Hematopoietic multipotent progenitor cell treated with erythropoietin and hydrocortisone succinate and interleukin-3 and kit ligand, for 17 days (in vitro differentiated cells): ENCODE measurements at regions not wholly inside any gene's neighbourhood (a gene's known extent, or its start where the extent isn't known, plus 50 kb on each side); places are given as distances from the start of the nearest gene placed in this dataset.

Experiments used
- DNase-seq: peaks from one replicate; pipeline ENCODE4 v3.0.0-alpha.2; 2015; ENCODE audit warnings: low spot score

DNA sequence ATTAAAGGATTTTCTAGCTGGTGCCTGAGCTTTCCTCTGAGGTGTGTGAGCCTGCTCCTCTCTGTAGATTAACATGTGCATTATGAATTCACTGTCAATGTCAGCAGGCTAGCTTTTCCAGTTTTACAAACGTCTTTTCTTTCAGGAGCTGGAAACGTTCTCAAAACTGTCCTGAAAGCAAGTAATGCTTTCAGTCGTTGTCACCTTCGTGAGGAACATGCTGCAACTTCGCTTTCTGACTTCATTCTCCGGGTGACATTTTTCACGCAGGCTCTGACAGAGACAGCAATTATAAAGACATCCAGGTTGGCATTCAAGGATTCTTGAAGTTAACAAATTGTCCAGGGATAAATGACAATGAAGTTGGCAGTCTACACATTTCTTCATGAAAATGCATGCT is 671.5 kb downstream of the DHX35 start:
- DNase-seq: no peak

DNA sequence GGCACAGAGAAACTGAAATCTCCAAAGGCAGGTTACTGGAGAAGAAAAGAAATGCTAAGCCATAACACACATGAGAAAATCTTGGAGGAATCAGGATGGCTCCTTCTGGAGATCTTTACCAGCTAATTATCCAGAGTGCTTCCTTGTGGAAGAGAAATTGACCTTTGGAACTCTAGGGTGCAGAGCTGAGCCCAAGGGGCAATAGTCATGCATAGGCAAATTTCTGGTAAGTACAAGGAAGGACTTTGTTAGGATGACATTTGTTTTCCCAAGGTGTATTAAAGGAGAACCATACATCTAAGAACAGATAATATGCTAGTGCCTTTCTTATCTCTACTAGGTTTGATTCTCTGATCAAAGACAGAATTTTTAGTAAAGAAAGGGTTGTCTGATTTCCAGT is 670.6 kb downstream of the DHX35 start:
- DNase-seq: no peak

DNA sequence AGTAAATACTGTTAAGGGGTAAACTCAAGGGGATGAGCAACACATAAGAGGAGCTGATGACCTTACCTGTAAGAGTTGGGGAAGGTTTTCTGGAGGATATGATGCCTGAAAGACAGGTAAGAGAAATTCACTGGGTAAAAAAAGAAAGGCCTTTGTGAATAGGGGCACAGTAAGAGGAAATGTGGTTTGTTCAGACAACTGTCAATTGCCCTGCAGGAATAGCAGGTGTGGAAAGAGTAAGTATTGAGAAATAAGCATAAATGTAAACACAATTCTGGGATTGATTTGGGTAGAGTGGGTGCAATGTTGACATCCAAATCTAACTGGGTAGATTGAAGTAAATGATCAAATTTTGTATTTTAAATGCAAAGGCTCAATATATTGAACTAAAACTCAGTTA is 670.0 kb downstream of the DHX35 start:
- no peak for DNase-seq

DNA sequence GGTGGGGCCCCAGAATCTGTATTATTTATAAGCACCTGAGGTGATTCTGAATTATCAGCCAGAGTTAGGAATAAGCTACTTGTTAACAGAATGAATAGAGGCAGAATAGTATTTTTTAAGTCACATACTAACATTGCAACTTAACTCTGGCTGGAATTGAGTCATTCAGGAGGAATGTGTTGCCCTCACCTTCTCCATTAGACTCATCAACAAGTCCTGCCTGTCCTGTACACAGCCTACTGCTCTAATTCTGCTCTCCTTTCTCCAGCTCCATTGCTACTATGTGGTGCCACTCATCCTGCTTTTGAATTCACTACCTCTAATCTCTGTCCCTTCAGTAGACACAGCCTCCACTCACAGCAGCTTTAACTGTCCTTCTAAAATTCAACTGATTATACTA is 669.4 kb downstream of the DHX35 start:
- DNase-seq: no peak

- DNase-seq: no peak
Observed at GRCh38 chr20:39630215-39630908, 668.2 kb downstream of the DHX35 start.

DNA sequence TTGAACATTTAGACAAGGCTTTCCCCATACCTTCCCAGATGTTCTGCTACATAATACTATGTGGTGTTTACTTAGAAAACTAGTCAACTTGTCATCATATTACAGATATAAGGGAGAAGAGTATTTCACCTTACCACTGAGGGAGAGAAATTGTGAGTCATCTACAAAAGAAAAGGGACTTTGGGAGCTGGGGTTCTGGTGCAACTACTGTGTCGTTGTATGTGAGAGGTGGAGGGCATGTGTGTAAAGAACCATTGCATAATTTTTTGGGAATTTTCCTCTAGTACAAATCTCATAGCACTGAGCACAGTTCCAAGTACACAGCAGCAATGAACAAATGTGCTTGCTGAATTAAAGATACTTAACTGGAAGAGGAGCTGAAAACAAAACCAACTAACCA is 665.6 kb downstream of the DHX35 start:
- DNase-seq: no peak

- DNase-seq: no peak
Observed at GRCh38 chr20:39624316-39624715, 662.2 kb downstream of the DHX35 start.

GRCh38 chr20:39623584-39624234 is 661.6 kb downstream of the DHX35 start:
- no peak for DNase-seq

DNA sequence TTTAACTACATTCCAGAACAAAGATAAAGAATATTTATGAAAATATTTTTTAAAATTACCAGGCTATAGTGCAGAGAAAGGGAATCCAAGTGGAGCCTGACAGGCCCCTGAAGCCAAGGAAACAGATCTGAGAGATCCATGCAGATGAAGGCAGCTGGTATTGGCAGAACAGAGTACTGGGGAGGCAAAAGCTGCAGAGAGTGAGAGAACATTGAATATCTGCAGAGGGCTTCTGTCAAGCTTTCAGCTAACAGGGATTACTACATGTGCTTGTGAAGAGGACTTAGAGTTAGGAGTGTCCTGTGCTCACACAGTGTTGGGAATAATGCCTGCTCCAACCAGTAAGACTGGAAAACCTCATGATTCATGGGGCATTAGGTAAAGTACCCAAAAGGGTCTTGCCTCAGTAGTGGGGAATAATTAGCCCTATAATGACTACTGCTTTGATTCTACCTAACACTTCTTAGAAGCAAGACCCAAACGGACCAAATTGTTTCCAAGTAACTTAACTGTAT is 657.2 kb downstream of the DHX35 start:
- DNase-seq: no peak

DNA sequence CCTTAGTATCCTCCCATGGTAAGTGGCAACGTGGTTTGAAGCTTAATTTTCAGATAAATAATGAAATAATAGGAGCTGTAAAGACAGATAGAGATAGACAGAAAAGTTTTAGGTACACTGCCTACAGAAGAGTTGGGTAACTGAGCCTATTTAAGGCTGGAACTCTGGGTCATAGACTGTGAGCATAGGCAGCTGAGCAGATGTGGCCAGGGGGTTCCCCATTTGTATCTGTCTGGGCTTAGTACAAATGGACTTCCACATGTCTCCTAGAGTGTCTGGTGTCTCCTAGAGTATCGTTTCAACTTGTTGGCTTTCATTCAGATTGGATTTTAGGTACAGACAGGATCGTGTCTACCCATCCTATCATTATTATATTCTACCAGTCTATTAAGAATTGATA is 649.8 kb downstream of the DHX35 start:
- no peak for DNase-seq

GRCh38 chr20:39607141-39607540 is 645.0 kb downstream of the DHX35 start:
- no peak for DNase-seq

DNA sequence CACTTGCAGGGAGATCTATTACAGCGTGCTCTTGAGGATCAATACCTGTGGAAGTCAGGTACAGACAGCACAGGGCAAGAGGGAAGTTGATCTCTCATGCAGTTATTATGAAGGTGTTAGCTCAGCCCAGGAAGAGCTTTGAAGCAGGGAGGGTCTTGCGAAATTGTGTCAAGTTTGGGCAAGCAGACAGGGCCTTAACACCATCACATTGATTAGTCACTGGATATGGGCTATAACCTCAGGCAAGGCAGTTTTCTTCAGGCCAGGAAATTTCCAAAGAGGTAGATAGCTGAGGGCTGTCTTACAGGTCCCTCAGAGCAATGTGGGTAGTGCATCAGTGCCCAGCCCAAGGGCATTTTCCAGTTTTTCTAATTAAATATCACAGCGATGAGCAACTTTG is 643.8 kb downstream of the DHX35 start:
- no peak for DNase-seq

DNA sequence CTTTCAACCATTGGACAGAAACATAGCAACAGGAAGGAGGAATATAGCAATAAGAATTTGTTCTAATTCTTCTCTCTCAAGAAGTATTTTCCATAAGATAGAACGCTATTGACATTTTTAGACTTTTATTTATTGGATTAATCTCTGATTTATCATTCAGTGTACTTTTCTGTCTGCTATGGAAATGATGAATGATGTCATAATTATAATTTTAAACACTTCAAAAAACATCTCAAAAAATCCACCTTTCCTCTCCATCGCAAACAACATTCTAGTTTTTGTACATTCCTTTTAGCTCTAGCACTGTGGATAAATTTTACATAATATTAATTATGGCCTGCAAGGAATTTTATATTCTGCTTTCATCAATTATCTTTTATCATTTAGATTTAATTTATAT is 643.2 kb downstream of the DHX35 start:
- no peak for DNase-seq

DNA sequence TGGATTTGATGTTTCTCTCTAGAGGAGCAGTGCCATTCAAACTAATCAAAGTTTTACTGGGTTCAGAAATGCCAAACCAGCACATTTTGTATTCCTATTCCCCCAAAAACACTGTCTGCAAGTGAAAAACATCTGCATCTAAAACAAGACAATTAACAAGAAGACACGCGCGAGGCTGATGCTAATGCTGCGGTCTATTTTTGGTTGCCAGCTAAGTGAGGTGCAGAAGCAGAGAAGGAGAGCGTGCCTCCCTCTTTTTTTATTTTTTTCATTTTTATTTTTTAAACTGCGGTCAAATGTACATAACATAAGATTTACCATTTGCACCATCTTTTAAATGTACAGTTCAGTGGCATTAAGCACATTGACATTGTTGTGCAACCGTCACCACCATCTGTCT is 641.1 kb downstream of the DHX35 start:
- DNase-seq: no peak

- no peak for DNase-seq
Observed at GRCh38 chr20:39602649-39603048, 640.5 kb downstream of the DHX35 start.

DNA sequence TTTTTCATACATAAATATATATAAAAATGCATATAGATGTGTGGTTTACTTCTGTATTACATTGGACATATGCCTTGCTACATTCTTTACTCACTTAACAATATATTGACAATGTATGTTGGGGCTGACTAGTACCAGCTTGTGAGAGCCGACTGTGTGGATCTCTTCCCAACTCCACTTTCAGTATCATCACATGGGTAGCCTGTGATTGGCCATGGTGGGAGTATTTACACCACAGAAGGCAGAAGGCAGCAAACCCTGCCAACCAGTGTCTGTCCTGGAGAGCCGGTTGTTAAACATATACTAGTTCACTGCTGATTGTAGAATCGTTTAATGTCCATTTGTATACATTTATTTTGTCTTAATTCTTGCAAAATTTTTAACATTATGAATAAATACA is 638.7 kb downstream of the DHX35 start:
- no peak for DNase-seq

- no peak for DNase-seq
Observed at GRCh38 chr20:39600156-39600555, 638.0 kb downstream of the DHX35 start.

DNA sequence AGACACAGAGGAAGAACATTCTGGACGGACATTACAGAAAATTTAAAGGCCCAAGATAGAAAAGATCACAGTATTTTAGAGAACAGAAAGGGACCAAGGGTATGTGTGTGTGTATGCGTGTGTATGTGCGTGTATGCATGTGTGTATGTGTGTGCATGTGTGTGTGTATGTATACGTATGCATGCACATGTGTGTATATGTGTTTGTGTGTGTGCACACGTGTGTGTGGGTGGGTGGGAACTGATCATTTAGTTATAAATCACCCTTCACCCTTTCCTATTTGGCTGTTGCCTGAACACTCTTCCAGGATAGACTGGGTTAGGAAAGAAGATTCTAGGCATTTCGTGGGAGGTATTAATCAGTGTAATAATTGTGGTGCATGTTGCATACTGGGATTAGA is 634.4 kb downstream of the DHX35 start:
- no peak for DNase-seq

GRCh38 chr20:39592371-39592770 is 630.2 kb downstream of the DHX35 start:
- no peak for DNase-seq

- DNase-seq: no peak
Observed at GRCh38 chr20:39588148-39588757, 626.1 kb downstream of the DHX35 start.

GRCh38 chr20:39581034-39581433 is 618.9 kb downstream of the DHX35 start:
- DNase-seq: no peak

GRCh38 chr20:39576771-39577170 is 614.6 kb downstream of the DHX35 start:
- DNase-seq: no peak

DNA sequence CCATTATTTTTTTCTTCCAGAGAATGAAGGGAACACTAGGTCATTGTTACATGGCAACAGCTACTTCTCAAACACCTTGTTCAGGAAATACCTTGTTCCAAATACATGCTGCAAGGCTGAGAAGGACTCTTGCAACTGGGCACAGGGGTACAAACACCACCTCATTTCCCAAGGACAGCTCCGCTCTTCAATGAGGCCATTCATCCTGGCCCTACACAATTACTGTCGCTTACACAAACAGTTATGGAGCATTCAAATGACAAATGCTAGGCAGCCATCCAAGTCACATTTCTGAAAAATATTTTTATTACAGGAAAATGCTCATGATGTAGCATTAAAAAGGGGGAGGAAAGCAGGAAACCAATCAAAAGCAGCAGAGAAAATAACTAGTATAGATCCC is 611.9 kb downstream of the DHX35 start:
- no peak for DNase-seq
